HEK293 (cell line): ENCODE measurements at regions not wholly inside any gene's neighbourhood (a gene's known extent, or its start where the extent isn't known, plus 50 kb on each side); places are given as distances from the start of the nearest gene placed in this dataset.

ENCODE experiments used
- CTCF ChIA-PET: fragments of 350-600 bp; formaldehyde crosslinking; extraction: SDS; loops from one replicate; lab custom pipeline; 2021; ENCODE audit warnings: antibody characterized with exemption; lab: Yijun Ruan, JAX
- POLR2A ChIA-PET: fragments of 300-600 bp; formaldehyde crosslinking; extraction: SDS; loops from one replicate; lab custom pipeline; 2020; ENCODE audit warnings: antibody characterized with exemption, inconsistent platforms; lab: Yijun Ruan, JAX
- H3K27ac ChIP-seq: fragments of 200-500 bp; sonication (Bioruptor generic); 2 replicates; pipeline ENCODE4 v1.5.1; 2014; ENCODE audit warnings: low read depth, low read length, control low read depth, inconsistent platforms; ENCODE audit errors: extremely low read depth
- H3K36me3 ChIP-seq, 2 experiments: fragments of 200-500 bp in 1 of 2; sonication (Bioruptor generic) in 1 of 2; 1 replicate in 1 of 2; 2 replicates in 1 of 2; pipeline ENCODE4 v1.5.1; 2014 to 2017; ENCODE audit warnings: inconsistent platforms in 2 of 2, low read length in 2 of 2; ENCODE audit not compliant: control insufficient read depth in 2 of 2, insufficient read depth in 1 of 2
- H3K4me1 ChIP-seq: fragments of 200-500 bp; sonication (Bioruptor generic); 2 replicates; pipeline ENCODE4 v1.5.1; 2014; ENCODE audit warnings: mild to moderate bottlenecking, low read length, inconsistent platforms; ENCODE audit not compliant: control insufficient read depth, insufficient read depth
- H3K4me3 ChIP-seq: 2 replicates; pipeline ENCODE4 v1.5.1; 2011; ENCODE audit warnings: low read depth, mild to moderate bottlenecking, control low read depth, low read length, moderate library complexity
- H3K9me3 ChIP-seq: fragments of 200-500 bp; sonication (Bioruptor generic); 2 replicates; pipeline ENCODE4 v1.5.1; 2014; ENCODE audit warnings: low read depth, low read length, inconsistent platforms; ENCODE audit not compliant: control insufficient read depth, insufficient read depth
- BCL11A ChIP-seq: fragments of 450-650 bp; formaldehyde crosslinking; IDR thresholded peaks from 2 replicates; pipeline ENCODE4 v1.5.1; 2016; ENCODE audit warnings: low read depth, missing biosample characterization, missing genetic modification characterization
- HOXD13 ChIP-seq: sonication (generic); formaldehyde crosslinking; IDR thresholded peaks from 2 replicates; pipeline ENCODE4 v1.8.0; 2022; ENCODE audit warnings: missing genetic modification reagents, borderline replicate concordance
- IKZF3 ChIP-seq: fragments of 450-650 bp; IDR thresholded peaks from 2 replicates; pipeline ENCODE4 v1.5.0; 2018; ENCODE audit warnings: missing biosample characterization, mild to moderate bottlenecking, missing genetic modification characterization, moderate library complexity
- KLF8 ChIP-seq: fragments of 450-650 bp; formaldehyde crosslinking; IDR thresholded peaks from 2 replicates; pipeline ENCODE4 v1.5.1; 2016; ENCODE audit warnings: missing biosample characterization, missing genetic modification characterization
- PRDM1 ChIP-seq: fragments of 450-650 bp; formaldehyde crosslinking; IDR thresholded peaks from 2 replicates; pipeline ENCODE4; 2016; ENCODE audit warnings: missing biosample characterization, missing genetic modification characterization
- ZFP41 ChIP-seq: fragments of 450-650 bp; formaldehyde crosslinking; IDR thresholded peaks from 2 replicates; pipeline ENCODE4 v1.5.1; 2016; ENCODE audit warnings: missing biosample characterization, missing genetic modification characterization, borderline replicate concordance
- ZIC2 ChIP-seq: fragments of 450-650 bp; formaldehyde crosslinking; IDR thresholded peaks from 2 replicates; pipeline ENCODE4 v1.5.1; 2016; ENCODE audit warnings: missing biosample characterization, missing genetic modification characterization
- ZNF155 ChIP-seq: fragments of 450-650 bp; formaldehyde crosslinking; IDR thresholded peaks from 2 replicates; pipeline ENCODE4 v1.5.1; 2016; ENCODE audit warnings: missing biosample characterization, missing genetic modification characterization
- ZNF19 ChIP-seq: fragments of 450-650 bp; formaldehyde crosslinking; IDR thresholded peaks from 2 replicates; pipeline ENCODE4; 2016; ENCODE audit warnings: missing biosample characterization, missing genetic modification characterization, low read depth
- ZNF221 ChIP-seq: fragments of 450-650 bp; formaldehyde crosslinking; IDR thresholded peaks from 2 replicates; pipeline ENCODE4 v1.5.1; 2017; ENCODE audit warnings: missing biosample characterization, missing genetic modification characterization, borderline replicate concordance
- ZNF223 ChIP-seq: fragments of 450-650 bp; formaldehyde crosslinking; IDR thresholded peaks from 2 replicates; pipeline ENCODE4 v1.5.1; 2016; ENCODE audit warnings: missing biosample characterization, missing genetic modification characterization
- ZNF473 ChIP-seq: fragments of 450-650 bp; formaldehyde crosslinking; IDR thresholded peaks from 2 replicates; pipeline ENCODE4 v1.5.1; 2017; ENCODE audit warnings: missing biosample characterization, missing genetic modification characterization
- ZNF629 ChIP-seq: fragments of 450-650 bp; formaldehyde crosslinking; IDR thresholded peaks from 2 replicates; pipeline ENCODE4 v1.5.1; 2017; ENCODE audit warnings: missing biosample characterization, missing genetic modification characterization
- ZNF654 ChIP-seq: fragments of 450-650 bp; formaldehyde crosslinking; IDR thresholded peaks from 2 replicates; pipeline ENCODE4 v1.5.1; 2016; ENCODE audit warnings: low read depth, missing biosample characterization, missing genetic modification characterization
- ZNF777 ChIP-seq: fragments of 450-650 bp; formaldehyde crosslinking; IDR thresholded peaks from 2 replicates; pipeline ENCODE4 v1.5.1; 2017; ENCODE audit warnings: missing biosample characterization, missing genetic modification characterization, borderline replicate concordance
- ZNF785 ChIP-seq: fragments of 450-650 bp; formaldehyde crosslinking; IDR thresholded peaks from 2 replicates; pipeline ENCODE4 v1.5.1; 2016; ENCODE audit warnings: missing biosample characterization, missing genetic modification characterization
- TF ChIP-seq, protein P1 (sequence below): fragments of 450-650 bp; formaldehyde crosslinking; IDR thresholded peaks from 2 replicates; pipeline ENCODE4 v1.5.1; 2017; ENCODE audit warnings: missing biosample characterization, missing genetic modification characterization
- TF ChIP-seq, protein P2 (sequence below): fragments of 450-650 bp; formaldehyde crosslinking; IDR thresholded peaks from 2 replicates; pipeline ENCODE4 v1.5.1; 2016; ENCODE audit warnings: missing biosample characterization, missing genetic modification characterization
- TF ChIP-seq, protein P3 (sequence below): fragments of 450-650 bp; IDR thresholded peaks from 2 replicates; pipeline ENCODE4 v1.5.1; 2018; ENCODE audit warnings: missing biosample characterization, mild to moderate bottlenecking, missing genetic modification characterization
- TF ChIP-seq, protein P4 (sequence below): fragments of 450-650 bp; formaldehyde crosslinking; conservative IDR thresholded peaks from 2 replicates; pipeline ENCODE4 v1.5.1; 2016; ENCODE audit warnings: low read depth, missing biosample characterization, missing genetic modification characterization
- TF ChIP-seq, protein P5 (sequence below): fragments of 450-650 bp; formaldehyde crosslinking; IDR thresholded peaks from 2 replicates; pipeline ENCODE4 v1.5.1; 2016; ENCODE audit warnings: missing biosample characterization, missing genetic modification characterization

DNA sequence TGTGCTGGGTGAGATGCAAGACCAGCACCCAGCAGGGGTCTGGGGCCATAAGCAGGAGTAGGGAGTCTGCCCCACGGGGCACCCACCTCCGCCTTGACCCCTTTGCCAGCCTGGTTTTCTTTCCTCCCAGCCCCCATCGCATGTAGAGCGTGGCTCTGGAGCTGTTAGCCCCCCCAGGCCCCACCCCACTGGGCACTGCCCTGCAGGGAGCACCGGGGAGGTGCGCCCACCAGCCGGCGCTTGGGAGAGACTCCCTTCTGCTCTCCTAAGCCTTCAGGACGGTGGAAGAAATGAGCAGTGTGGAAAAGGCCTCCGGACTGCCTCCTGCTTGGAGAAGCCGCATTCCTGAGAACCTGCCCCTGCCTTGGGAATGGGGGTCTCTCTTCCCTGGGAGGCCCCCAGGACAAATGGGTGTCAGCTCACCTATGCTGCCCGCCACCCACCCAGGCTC, 186.2 kb downstream of the IRF8 start:
- H3K36me3 ChIP-seq: no peaks in the 10 kb centered on the region
- H3K9me3 ChIP-seq: no peaks in the 10 kb centered on the region
- no peak overlapping the region for H3K4me3 ChIP-seq
- ChIA-PET POLR2A (no interaction called here), CTCF (no interaction called here)
- no peak overlapping the region for H3K27ac ChIP-seq
- TF ChIP-seq ZNF785 (tag by site-specific recombination): no peak
- no peak for TF ChIP-seq HOXD13
- no peak for TF ChIP-seq ZNF155 (tag by site-specific recombination)
- TF ChIP-seq, protein P1, sequence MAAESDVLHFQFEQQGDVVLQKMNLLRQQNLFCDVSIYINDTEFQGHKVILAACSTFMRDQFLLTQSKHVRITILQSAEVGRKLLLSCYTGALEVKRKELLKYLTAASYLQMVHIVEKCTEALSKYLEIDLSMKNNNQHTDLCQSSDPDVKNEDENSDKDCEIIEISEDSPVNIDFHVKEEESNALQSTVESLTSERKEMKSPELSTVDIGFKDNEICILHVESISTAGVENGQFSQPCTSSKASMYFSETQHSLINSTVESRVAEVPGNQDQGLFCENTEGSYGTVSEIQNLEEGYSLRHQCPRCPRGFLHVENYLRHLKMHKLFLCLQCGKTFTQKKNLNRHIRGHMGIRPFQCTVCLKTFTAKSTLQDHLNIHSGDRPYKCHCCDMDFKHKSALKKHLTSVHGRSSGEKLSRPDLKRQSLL (tag by site-specific recombination): no peak
- no peak for TF ChIP-seq ZNF221
- no peak for TF ChIP-seq ZNF654 (tag by site-specific recombination)
- TF ChIP-seq BCL11A (tag by site-specific recombination): no peak
- TF ChIP-seq ZNF223 (tag by site-specific recombination): no peak
- TF ChIP-seq, protein P2, sequence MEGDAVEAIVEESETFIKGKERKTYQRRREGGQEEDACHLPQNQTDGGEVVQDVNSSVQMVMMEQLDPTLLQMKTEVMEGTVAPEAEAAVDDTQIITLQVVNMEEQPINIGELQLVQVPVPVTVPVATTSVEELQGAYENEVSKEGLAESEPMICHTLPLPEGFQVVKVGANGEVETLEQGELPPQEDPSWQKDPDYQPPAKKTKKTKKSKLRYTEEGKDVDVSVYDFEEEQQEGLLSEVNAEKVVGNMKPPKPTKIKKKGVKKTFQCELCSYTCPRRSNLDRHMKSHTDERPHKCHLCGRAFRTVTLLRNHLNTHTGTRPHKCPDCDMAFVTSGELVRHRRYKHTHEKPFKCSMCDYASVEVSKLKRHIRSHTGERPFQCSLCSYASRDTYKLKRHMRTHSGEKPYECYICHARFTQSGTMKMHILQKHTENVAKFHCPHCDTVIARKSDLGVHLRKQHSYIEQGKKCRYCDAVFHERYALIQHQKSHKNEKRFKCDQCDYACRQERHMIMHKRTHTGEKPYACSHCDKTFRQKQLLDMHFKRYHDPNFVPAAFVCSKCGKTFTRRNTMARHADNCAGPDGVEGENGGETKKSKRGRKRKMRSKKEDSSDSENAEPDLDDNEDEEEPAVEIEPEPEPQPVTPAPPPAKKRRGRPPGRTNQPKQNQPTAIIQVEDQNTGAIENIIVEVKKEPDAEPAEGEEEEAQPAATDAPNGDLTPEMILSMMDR (tag by site-specific recombination): no peak
- TF ChIP-seq ZFP41: no peak
- no peak for TF ChIP-seq IKZF3 (tag by site-specific recombination)
- no peak for TF ChIP-seq KLF8 (tag by site-specific recombination)
- TF ChIP-seq PRDM1 (tag by site-specific recombination): no peak
- no peak for TF ChIP-seq ZNF777 (tag by site-specific recombination)
- no peak for TF ChIP-seq ZNF19 (tag by site-specific recombination)
- no peak for TF ChIP-seq ZNF473 (tag by site-specific recombination)
- TF ChIP-seq, protein P3, sequence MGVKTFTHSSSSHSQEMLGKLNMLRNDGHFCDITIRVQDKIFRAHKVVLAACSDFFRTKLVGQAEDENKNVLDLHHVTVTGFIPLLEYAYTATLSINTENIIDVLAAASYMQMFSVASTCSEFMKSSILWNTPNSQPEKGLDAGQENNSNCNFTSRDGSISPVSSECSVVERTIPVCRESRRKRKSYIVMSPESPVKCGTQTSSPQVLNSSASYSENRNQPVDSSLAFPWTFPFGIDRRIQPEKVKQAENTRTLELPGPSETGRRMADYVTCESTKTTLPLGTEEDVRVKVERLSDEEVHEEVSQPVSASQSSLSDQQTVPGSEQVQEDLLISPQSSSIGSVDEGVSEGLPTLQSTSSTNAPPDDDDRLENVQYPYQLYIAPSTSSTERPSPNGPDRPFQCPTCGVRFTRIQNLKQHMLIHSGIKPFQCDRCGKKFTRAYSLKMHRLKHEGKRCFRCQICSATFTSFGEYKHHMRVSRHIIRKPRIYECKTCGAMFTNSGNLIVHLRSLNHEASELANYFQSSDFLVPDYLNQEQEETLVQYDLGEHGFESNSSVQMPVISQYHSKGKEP (tag by site-specific recombination): no peak
- TF ChIP-seq, protein P4, sequence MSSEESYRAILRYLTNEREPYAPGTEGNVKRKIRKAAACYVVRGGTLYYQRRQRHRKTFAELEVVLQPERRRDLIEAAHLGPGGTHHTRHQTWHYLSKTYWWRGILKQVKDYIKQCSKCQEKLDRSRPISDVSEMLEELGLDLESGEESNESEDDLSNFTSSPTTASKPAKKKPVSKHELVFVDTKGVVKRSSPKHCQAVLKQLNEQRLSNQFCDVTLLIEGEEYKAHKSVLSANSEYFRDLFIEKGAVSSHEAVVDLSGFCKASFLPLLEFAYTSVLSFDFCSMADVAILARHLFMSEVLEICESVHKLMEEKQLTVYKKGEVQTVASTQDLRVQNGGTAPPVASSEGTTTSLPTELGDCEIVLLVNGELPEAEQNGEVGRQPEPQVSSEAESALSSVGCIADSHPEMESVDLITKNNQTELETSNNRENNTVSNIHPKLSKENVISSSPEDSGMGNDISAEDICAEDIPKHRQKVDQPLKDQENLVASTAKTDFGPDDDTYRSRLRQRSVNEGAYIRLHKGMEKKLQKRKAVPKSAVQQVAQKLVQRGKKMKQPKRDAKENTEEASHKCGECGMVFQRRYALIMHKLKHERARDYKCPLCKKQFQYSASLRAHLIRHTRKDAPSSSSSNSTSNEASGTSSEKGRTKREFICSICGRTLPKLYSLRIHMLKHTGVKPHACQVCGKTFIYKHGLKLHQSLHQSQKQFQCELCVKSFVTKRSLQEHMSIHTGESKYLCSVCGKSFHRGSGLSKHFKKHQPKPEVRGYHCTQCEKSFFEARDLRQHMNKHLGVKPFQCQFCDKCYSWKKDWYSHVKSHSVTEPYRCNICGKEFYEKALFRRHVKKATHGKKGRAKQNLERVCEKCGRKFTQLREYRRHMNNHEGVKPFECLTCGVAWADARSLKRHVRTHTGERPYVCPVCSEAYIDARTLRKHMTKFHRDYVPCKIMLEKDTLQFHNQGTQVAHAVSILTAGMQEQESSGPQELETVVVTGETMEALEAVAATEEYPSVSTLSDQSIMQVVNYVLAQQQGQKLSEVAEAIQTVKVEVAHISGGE (tag by site-specific recombination): no peak
- TF ChIP-seq ZNF629 (tag by site-specific recombination): no peak
- no peaks in the 10 kb centered on the region for H3K4me1 ChIP-seq

DNA sequence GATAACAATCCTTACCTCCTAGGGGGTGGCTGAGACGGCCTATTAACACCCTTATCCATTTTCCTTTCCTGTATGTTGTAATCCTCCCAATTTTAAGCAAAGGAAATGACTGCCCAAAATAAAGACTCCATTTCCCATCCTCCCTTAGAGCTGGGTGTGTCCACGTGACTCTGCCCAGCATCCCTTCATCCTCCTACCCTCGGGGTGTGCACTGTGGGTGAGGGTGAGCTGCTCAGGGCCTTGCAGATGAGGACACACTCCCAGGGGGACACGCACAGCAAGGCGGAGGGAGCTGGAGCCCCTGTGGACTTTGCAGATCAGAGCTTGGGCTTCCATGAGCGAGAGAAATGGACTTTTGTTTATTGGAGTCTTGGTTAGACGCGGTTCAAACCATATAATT, 186.8 kb downstream of the IRF8 start:
- peak; percentile 52 for TF ChIP-seq ZIC2 (tag by site-specific recombination)
- TF ChIP-seq, protein P5, sequence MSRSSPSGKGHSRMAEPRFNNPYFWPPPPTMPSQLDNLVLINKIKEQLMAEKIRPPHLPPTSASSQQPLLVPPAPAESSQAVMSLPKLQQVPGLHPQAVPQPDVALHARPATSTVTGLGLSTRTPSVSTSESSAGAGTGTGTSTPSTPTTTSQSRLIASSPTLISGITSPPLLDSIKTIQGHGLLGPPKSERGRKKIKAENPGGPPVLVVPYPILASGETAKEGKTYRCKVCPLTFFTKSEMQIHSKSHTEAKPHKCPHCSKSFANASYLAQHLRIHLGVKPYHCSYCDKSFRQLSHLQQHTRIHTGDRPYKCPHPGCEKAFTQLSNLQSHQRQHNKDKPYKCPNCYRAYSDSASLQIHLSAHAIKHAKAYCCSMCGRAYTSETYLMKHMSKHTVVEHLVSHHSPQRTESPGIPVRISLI (tag by site-specific recombination): no peak

More for the DNA sequence above, 186.8 kb downstream of the IRF8 start:
- ChIA-PET CTCF (no interaction called here), POLR2A (no interaction called here)
- Histone ChIP-seq H3K4me1 (no peaks in the 10 kb centered on the region), H3K9me3 (no peaks in the 10 kb centered on the region), H3K4me3 (no peak overlapping the region), H3K36me3 (no peaks in the 10 kb centered on the region), H3K27ac (no peak overlapping the region)
